Large intestine (tissue), 3 donors: ENCODE measurements at regions not wholly inside any gene's neighbourhood (a gene's known extent, or its start where the extent isn't known, plus 50 kb on each side); places are given as distances from the start of the nearest gene placed in this dataset.
"Not testable (repeated sequence)": the region's sequence is repeated elsewhere in the genome, so short reads cannot be mapped to it uniquely, and the experiment has no call there.

Experiments
- DNase-seq, 2 donors: peaks; one replicate each; pipeline versions ENCODE4 v3.0.0 to v3.0.0-alpha.2; 2013
- H3K27ac ChIP-seq: one replicate; pipeline ENCODE4 v1.5.1; 2013; ENCODE audit warnings: low read length
- H3K27me3 ChIP-seq: 2 replicates; pipeline ENCODE4 v1.6.1; 2013; ENCODE audit warnings: low read length; ENCODE audit not compliant: control insufficient read depth, insufficient read depth
- H3K36me3 ChIP-seq: 2 replicates; pipeline ENCODE4 v1.6.1; 2013; ENCODE audit warnings: low read length; ENCODE audit not compliant: control insufficient read depth, insufficient read depth
- H3K4me1 ChIP-seq: one replicate; pipeline ENCODE4 v1.6.1; 2013; ENCODE audit warnings: low read length; ENCODE audit not compliant: control insufficient read depth, insufficient read depth
- H3K4me3 ChIP-seq: one replicate; pipeline ENCODE4 v1.5.1; 2013; ENCODE audit warnings: low read length
- H3K9me3 ChIP-seq: one replicate; pipeline ENCODE4 v1.6.1; 2013; ENCODE audit warnings: mild to moderate bottlenecking, low read depth, low read length, moderate library complexity; ENCODE audit not compliant: control insufficient read depth
- WGBS: methylation state at CpG from one replicate; pipeline ENCODE4 v1.1.5; 2013; ENCODE audit warnings: low lambda C conversion rate; ENCODE audit not compliant: insufficient coverage; 5-methylcytosine and 5-hydroxymethylcytosine counted together

DNA sequence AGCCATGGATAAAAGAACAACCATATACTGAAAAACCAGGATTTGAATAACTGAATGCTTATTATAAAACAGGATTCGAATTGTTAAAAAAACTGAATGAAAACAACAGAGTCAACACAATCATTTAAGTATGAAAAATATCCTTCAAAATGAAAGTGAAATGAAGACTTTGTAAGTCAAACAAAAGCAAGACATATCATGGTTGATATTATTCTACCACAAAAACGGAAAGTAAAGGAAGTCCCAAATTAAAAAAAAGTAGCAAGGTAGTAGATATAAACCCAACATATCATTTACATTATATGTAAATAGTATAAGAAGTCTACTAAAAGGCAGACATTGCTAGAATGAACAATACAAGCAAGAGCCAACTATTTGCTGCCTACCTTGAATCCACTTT, 63.1 kb upstream of the POTEC start:
- not testable (repeated sequence) for H3K27ac ChIP-seq, H3K4me3 ChIP-seq, DNase-seq, H3K27me3 ChIP-seq, H3K36me3 ChIP-seq, H3K4me1 ChIP-seq, H3K9me3 ChIP-seq
- WGBS: 74% methylated on average over 2 of the region's 2 CpGs

DNA sequence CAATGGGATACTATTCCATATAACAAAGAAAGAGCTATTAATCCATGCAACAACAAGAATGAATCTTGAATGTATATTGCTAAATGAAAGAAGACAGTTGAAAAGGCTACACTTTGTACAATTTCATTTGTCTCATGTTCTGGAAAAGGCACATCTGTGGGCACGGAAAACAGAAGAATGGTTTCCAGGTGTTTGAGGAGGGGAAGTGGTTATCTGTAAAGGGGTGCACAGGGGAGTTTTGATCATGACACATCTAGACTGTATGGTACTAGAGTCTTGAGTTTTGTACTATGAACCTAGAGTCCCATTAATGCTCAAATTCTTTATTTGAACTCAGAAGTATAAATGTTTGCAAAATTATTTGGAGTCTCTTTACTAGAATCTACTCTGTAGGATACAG, 64.0 kb upstream of the POTEC start:
- not testable (repeated sequence) for H3K4me3 ChIP-seq, H3K9me3 ChIP-seq, H3K4me1 ChIP-seq, DNase-seq, H3K27ac ChIP-seq, H3K27me3 ChIP-seq, H3K36me3 ChIP-seq
- WGBS: no CpG with 5 or more reads among the region's 1 CpG

GRCh38 chr18:14612422-14612821, 69.0 kb upstream of the POTEC start:
- not testable (repeated sequence) for H3K27ac ChIP-seq, H3K4me1 ChIP-seq, H3K36me3 ChIP-seq, H3K27me3 ChIP-seq, DNase-seq, H3K9me3 ChIP-seq, H3K4me3 ChIP-seq

- not testable (repeated sequence) for DNase-seq, H3K36me3 ChIP-seq, H3K4me1 ChIP-seq, H3K9me3 ChIP-seq, H3K4me3 ChIP-seq, H3K27me3 ChIP-seq, H3K27ac ChIP-seq
- WGBS: no CpG with 5 or more reads among the region's 4 CpGs
These were observed 71.1 kb upstream of the POTEC start for GRCh38 chr18:14614485-14614884.

DNA sequence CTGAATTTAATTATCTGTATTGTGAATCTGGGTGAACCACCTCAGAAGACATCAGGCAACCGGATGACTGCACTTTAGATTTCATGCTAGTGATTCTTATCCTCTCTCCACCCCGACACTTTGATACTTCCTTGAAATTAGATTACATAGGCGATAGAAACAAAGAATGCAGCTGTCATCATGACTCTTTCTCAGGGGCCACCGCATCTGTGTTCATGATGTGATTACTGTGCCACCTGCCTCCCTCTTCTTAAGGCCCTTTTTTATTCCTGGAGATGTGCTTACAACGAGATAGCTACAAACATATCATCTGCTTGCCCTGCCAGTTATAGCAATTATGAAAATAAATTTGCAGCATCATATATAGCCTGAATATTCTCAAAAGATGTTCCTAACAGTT, 83.9 kb upstream of the POTEC start:
- H3K4me3 ChIP-seq, H3K36me3 ChIP-seq, H3K27me3 ChIP-seq, DNase-seq, H3K4me1 ChIP-seq, H3K27ac ChIP-seq, H3K9me3 ChIP-seq: not testable (repeated sequence)
- no CpG with 5 or more reads among the region's 5 CpGs for WGBS

GRCh38 chr18:14628323-14628978, 85.1 kb upstream of the POTEC start:
- not testable (repeated sequence) for H3K36me3 ChIP-seq, H3K27ac ChIP-seq, DNase-seq, H3K4me3 ChIP-seq, H3K27me3 ChIP-seq, H3K4me1 ChIP-seq, H3K9me3 ChIP-seq
- WGBS: no CpG with 5 or more reads among the region's 3 CpGs

DNA sequence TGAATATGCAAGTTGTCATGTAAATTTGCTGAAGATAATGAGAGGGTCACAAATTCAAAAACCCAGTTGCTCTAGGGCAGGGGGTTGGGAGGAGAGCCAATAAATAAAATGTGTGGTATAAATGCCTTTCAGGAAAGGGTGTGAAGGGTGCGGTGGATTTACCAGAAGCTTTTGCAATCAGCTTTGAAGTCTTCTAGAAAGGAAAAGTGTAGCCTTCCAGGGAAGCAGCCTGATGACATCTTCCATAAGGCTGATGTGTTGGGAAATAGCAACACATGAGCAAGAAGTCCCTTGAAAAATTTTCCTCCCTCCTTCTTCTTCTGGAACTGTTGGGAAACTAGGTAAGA, 85.6 kb upstream of the POTEC start:
- not testable (repeated sequence) for H3K27ac ChIP-seq, H3K4me1 ChIP-seq, H3K36me3 ChIP-seq, H3K27me3 ChIP-seq, H3K9me3 ChIP-seq, H3K4me3 ChIP-seq
- peak in 1 of 2 donors; percentile 2 for DNase-seq
- 100% methylated on average over 1 of the region's 1 CpG for WGBS

DNA sequence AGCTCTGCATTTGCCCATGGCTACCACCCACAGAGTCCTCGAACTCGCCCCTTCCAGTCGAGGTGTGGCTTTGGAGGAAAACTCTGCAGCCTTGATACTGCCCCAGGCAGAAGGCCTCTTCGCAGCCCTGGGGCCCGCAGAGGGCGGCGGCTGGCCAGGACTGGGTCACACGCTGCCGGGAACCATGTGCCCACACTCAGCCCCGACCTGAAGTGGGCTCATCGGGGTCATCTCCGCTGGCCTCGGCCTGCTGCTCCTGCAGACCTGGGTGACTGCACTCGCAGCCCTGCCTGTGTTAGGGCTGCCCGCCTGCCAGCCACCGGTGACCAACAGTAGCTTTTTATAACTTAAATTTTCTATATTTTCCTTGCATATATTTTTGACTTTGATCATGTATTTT, 89.6 kb upstream of the POTEC start:
- H3K36me3 ChIP-seq, DNase-seq, H3K4me1 ChIP-seq, H3K4me3 ChIP-seq, H3K27me3 ChIP-seq, H3K27ac ChIP-seq, H3K9me3 ChIP-seq: not testable (repeated sequence)
- no CpG with 5 or more reads among the region's 16 CpGs for WGBS

GRCh38 chr18:14638008-14638407, 94.6 kb upstream of the POTEC start:
- not testable (repeated sequence) for H3K4me3 ChIP-seq, H3K36me3 ChIP-seq, DNase-seq, H3K27ac ChIP-seq, H3K9me3 ChIP-seq, H3K4me1 ChIP-seq, H3K27me3 ChIP-seq
- 60% methylated on average over 1 of the region's 5 CpGs for whole genome bisulfite sequencing

- H3K4me3 ChIP-seq, H3K9me3 ChIP-seq, H3K36me3 ChIP-seq, H3K27me3 ChIP-seq, H3K4me1 ChIP-seq, H3K27ac ChIP-seq: not testable (repeated sequence)
- peak in 1 of 2 donors; percentile 4 for DNase-seq
- WGBS: 59% methylated on average over 9 of the region's 13 CpGs
These were observed 97.7 kb upstream of the POTEC start for GRCh38 chr18:14641121-14641520.

GRCh38 chr18:14643715-14644290, 100.4 kb upstream of the POTEC start:
- not testable (repeated sequence) for H3K9me3 ChIP-seq, H3K4me3 ChIP-seq, H3K27ac ChIP-seq, H3K27me3 ChIP-seq, H3K36me3 ChIP-seq, H3K4me1 ChIP-seq, DNase-seq
- WGBS: no CpG with 5 or more reads among the region's 8 CpGs
